ENCODE measurements at regions not wholly inside any gene's neighbourhood (a gene's known extent, or its start where the extent isn't known, plus 50 kb on each side); places are given as distances from the start of the nearest gene placed in this dataset.

- Histone ChIP-seq H3K27me3 (ENCODE audit: low read depth, low read length) (peaks cover 21% of the 10 kb centered on the region), H4K20me1 (ENCODE audit: insufficient read depth, low read length) (no peaks in the 10 kb centered on the region), H3K9ac (ENCODE audit: low read length) (no peak overlapping the region), H3K4me1 (ENCODE audit: low read length) (no peaks in the 10 kb centered on the region), H3K27ac (ENCODE audit: low read length) (no peak overlapping the region), H3K36me3 (replicated peaks; ENCODE audit: low read depth, low read length) (no peaks in the 10 kb centered on the region), H3K79me2 (ENCODE audit: low read length) (no peaks in the 10 kb centered on the region), H2AFZ (ENCODE audit: low read depth, low read length) (no peak overlapping the region), H3K4me3 (ENCODE audit: low read length) (no peak overlapping the region), H3K4me2 (ENCODE audit: low read length) (no peak overlapping the region), H3K9me3 (ENCODE audit: insufficient read depth, low read length) (no peaks in the 10 kb centered on the region)
- no peak for TF ChIP-seq EZH2phosphoT487 (IDR thresholded peaks at IDR 0.05; ENCODE audit: low read depth)
- TF ChIP-seq, protein P1, sequence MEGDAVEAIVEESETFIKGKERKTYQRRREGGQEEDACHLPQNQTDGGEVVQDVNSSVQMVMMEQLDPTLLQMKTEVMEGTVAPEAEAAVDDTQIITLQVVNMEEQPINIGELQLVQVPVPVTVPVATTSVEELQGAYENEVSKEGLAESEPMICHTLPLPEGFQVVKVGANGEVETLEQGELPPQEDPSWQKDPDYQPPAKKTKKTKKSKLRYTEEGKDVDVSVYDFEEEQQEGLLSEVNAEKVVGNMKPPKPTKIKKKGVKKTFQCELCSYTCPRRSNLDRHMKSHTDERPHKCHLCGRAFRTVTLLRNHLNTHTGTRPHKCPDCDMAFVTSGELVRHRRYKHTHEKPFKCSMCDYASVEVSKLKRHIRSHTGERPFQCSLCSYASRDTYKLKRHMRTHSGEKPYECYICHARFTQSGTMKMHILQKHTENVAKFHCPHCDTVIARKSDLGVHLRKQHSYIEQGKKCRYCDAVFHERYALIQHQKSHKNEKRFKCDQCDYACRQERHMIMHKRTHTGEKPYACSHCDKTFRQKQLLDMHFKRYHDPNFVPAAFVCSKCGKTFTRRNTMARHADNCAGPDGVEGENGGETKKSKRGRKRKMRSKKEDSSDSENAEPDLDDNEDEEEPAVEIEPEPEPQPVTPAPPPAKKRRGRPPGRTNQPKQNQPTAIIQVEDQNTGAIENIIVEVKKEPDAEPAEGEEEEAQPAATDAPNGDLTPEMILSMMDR (IDR thresholded peaks at IDR 0.05; ENCODE audit: low read depth, low read length): no peak
These were observed 411.6 kb upstream of the CCDC196 start for GRCh38 chr14:66074537-66074936.

- Histone ChIP-seq H3K4me2 (ENCODE audit: low read length) (no peak overlapping the region), H3K4me1 (ENCODE audit: low read length) (no peaks in the 10 kb centered on the region), H3K27ac (ENCODE audit: low read length) (no peak overlapping the region), H3K9me3 (ENCODE audit: insufficient read depth, low read length) (no peaks in the 10 kb centered on the region), H3K79me2 (ENCODE audit: low read length) (no peaks in the 10 kb centered on the region), H3K9ac (ENCODE audit: low read length) (no peak overlapping the region), H4K20me1 (ENCODE audit: insufficient read depth, low read length) (no peaks in the 10 kb centered on the region), H3K36me3 (replicated peaks; ENCODE audit: low read depth, low read length) (no peaks in the 10 kb centered on the region), H3K27me3 (ENCODE audit: low read depth, low read length) (peaks cover 10% of the 10 kb centered on the region), H3K4me3 (ENCODE audit: low read length) (no peak overlapping the region), H2AFZ (ENCODE audit: low read depth, low read length) (no peak overlapping the region)
- TF ChIP-seq, protein P1 (IDR thresholded peaks at IDR 0.05; ENCODE audit: low read depth, low read length): no peak
- no peak for TF ChIP-seq EZH2phosphoT487 (IDR thresholded peaks at IDR 0.05; ENCODE audit: low read depth)
These were observed 410.0 kb upstream of the CCDC196 start for GRCh38 chr14:66076176-66076575.

GRCh38 chr14:66078006-66078405 lies 408.2 kb upstream of the CCDC196 start:
- Histone ChIP-seq H3K27ac (ENCODE audit: low read length) (no peak overlapping the region), H3K27me3 (ENCODE audit: low read depth, low read length) (peaks cover 6% of the 10 kb centered on the region), H3K4me1 (ENCODE audit: low read length) (no peaks in the 10 kb centered on the region), H4K20me1 (ENCODE audit: insufficient read depth, low read length) (no peaks in the 10 kb centered on the region), H3K79me2 (ENCODE audit: low read length) (no peaks in the 10 kb centered on the region), H3K4me3 (ENCODE audit: low read length) (no peak overlapping the region), H2AFZ (ENCODE audit: low read depth, low read length) (no peak overlapping the region), H3K9me3 (ENCODE audit: insufficient read depth, low read length) (no peaks in the 10 kb centered on the region), H3K4me2 (ENCODE audit: low read length) (no peak overlapping the region), H3K36me3 (replicated peaks; ENCODE audit: low read depth, low read length) (no peaks in the 10 kb centered on the region), H3K9ac (ENCODE audit: low read length) (no peak overlapping the region)
- TF ChIP-seq, protein P1 (IDR thresholded peaks at IDR 0.05; ENCODE audit: low read depth, low read length): no peak
- no peak for TF ChIP-seq EZH2phosphoT487 (IDR thresholded peaks at IDR 0.05; ENCODE audit: low read depth)

- Histone ChIP-seq H3K36me3 (replicated peaks; ENCODE audit: low read depth, low read length) (no peaks in the 10 kb centered on the region), H3K9ac (ENCODE audit: low read length) (no peak overlapping the region), H2AFZ (ENCODE audit: low read depth, low read length) (no peak overlapping the region), H3K4me2 (ENCODE audit: low read length) (no peak overlapping the region), H3K79me2 (ENCODE audit: low read length) (no peaks in the 10 kb centered on the region), H3K9me3 (ENCODE audit: insufficient read depth, low read length) (no peaks in the 10 kb centered on the region), H3K4me3 (ENCODE audit: low read length) (no peak overlapping the region), H4K20me1 (ENCODE audit: insufficient read depth, low read length) (no peaks in the 10 kb centered on the region), H3K27me3 (ENCODE audit: low read depth, low read length) (peaks cover 6% of the 10 kb centered on the region; the same call in 1 of the 2 replicates), H3K27ac (ENCODE audit: low read length) (no peak overlapping the region), H3K4me1 (ENCODE audit: low read length) (no peaks in the 10 kb centered on the region)
- TF ChIP-seq, protein P1 (IDR thresholded peaks at IDR 0.05; ENCODE audit: low read depth, low read length): no peak
These were observed 404.4 kb upstream of the CCDC196 start for GRCh38 chr14:66081594-66082376.
